ENCODE measurements at regions not wholly inside any gene's neighbourhood (a gene's known extent, or its start where the extent isn't known, plus 50 kb on each side); places are given as distances from the start of the nearest gene placed in this dataset.

DNA sequence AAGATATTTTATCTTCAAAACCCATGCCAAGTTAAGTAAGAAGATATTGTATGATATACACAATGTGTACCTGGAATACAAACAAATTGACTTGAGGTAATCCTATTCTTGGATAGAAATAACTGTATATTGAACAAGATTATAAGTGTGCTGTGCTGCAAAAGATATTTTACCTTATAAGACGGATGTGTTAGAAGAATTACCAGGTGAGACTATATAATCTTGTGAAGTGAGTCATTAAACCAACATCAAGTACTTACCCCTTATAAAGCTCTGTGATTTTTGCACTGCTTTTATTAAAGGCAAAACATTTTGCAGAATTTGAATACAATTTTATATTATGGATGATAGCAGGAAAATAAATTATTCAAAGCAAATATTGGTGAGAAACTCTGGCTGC is 570.0 kb downstream of the MMUT start:
- DNase-seq: no peak

DNA sequence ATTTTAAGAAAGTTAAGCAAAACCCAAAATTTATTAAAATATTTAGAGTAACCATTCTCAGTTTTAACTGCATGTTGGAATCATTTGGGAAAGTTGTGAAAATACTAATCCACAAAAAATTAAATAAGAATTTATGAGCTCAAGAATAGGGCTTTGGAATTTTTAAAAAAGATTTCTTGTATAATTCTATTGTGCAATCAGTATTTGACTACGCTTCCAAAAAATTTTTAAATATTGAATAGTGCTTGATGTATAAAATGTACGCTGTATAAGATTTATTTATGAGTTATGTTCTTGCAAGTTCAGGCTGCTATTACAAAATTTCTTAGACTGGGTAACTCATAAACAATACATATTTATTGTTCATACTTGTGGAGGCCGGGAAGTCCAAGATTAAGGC is 571.7 kb downstream of the MMUT start:
- no peak for DNase-seq

DNA sequence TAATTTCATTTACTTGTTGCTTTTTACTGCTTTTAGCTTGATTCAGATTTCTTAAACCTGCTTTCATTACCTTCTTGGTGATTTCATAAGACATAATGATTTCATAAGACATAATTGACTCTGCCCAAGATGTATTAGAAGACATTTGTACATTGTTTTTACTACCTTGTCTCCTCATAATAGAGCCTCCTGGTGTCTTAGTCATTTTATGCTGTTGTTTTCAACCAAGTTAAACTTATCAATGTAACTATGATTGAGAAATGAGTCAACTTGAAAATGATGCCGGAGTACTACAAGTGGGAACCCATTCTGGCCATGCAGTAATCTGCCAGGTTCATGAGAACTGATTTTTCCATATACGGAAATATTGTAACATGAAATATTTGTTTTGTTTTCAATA is 573.6 kb downstream of the MMUT start:
- DNase-seq: no peak

DNA sequence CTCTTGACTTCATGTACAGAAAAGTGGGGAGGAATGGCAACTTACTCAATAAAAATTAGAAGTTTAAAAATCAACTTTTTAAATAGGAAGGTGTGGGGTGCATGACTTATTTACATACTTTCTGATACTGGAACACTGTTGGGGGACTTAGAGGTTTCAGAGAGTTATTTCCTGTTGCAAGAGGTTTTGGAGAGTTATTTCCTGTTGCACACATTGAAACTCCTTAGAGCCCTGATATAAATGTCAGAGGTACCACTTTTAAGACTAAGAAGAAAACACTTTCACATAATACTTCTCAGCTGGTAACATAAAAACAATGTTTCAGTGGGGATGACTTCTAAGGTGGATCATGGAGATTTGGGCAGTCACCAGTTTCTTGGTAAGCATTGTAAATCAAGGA is 579.9 kb downstream of the MMUT start:
- no peak for DNase-seq

DNA sequence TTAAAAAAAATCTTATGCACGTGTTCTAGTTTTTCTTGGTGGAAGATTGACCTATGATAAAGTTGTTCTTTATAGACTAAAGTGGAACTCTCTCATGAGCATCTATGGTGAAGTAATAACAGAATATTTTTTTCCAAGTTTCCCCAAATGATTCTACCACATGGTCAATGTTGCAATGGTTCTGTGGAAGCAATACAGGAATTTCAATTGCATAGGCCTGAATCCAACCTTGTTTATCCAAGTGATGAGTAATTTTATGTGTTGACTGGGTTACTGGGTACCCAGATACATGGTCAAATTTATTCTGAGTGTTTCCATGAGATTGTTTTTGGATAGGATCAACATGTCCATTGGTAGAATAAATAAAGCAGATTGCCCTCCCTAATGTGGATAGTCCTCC is 581.5 kb downstream of the MMUT start:
- DNase-seq: no peak

DNA sequence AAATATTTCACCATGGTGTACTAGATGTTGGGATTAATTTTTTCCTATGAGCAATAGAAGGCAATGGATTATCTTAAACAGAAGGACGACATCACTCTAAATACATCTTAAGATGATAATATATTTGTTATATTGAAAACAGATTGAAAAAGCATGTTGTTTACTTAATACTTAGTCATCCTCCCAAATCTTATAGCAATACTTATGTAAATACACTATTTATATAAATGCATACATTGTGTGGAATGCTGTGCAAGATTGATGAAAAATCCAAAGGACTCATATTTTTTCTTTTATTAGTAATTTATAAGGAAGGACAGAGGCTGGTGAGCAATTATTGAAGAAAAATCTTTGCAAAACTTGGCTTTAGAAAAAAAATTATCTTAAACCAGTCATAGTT is 593.5 kb downstream of the MMUT start:
- no peak for DNase-seq

DNA sequence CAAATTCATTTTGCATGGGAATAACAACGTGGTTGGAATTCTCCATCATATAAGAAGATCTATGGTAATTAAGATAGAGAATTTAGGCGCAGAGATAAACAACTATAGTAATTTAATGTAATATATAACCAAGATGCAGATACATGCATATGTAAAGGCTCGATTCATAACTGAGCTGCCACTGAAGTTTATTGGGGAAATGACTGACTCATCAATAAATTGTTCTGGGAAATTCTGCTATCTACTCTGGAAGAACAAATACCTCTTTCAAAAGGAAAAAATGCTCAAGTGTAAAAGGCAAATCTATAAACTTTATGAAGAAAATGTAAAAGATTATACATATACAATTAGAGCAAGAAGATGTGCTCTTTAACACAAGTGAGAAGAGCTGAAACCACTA is 596.4 kb downstream of the MMUT start:
- DNase-seq: no peak

DNA sequence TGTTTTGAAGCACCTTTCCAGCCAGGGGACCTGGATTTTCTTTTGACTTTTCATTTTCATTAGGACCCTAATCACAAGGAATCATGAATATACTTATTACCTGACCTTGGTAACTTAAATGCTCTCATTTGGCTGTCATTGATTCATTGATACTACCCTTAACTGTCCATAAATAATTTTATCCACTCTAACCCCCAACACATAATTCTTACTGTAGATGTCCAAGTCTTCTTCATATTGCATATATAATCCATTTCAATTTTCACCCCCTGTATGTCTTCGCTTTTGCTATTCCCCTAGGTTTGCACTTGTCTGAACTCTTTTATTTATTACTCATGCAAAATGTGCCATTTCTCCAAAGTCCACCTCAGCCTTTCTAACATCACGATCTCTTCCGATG is 602.9 kb downstream of the MMUT start:
- no peak for DNase-seq

DNA sequence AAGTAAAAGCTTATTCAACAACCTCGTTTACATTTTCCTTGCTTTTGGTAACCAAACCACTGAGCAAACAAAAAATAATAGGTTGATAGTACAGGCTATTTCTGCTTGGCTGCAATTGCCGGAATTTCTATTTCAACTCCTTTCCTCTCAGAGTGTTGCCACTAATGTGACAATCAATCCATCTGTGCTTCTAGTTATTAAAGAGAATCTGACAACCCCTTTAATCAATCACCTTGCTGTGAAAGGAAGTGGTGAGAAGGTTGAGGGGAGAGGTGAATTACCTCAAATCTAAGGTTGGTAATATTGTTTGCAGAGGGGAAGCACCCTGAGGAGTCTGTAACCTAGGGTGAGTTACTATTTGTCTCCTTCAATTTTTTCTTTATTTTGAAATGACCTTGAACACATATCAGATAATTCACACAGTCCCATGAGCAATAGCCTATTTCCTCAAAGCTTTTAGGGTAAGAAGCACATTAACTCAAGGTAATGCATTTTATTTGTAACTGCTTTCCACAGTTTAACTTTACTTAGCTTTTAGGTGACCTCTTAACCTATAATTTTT is 603.4 kb downstream of the MMUT start:
- no peak for DNase-seq

DNA sequence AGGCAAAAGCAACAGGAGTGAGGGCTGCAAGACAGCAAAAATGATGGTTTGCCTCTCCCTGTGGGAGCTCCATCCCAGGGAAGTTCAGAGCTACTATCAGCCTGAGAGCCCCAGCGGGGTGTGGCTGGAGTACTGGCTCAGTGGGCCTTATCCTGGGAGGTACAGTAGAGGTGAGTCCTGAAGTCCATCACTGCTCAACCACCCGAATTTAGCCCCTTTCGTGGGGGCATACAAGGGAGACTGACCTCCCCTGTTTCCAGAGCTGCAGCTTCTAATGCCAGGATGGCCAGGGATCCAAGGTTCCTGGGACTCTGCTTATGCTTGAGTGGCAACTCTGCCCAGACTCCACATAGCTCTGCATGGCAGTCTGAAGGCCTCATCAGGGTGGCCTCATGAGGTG is 617.8 kb downstream of the MMUT start:
- DNase-seq: no peak

DNA sequence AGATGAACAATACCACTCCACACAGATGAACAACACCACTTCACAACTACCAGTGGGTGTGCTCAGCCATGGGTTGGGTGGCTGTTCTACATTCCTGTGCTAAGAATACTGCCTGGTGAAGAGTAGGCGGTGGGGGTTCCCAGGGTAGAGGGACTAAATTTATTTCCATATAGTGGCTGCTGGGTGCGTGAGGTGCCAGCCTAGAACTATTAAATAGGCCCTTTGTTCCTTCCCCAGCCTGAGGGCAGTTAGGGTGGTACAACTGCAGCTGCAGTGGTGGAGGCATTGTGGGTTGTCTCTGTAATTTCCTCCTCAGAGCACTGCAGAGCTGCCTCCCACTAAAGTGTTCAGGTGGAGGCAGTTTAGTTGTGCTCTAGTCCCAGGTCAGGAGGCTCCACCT is 618.4 kb downstream of the MMUT start:
- no peak for DNase-seq

DNA sequence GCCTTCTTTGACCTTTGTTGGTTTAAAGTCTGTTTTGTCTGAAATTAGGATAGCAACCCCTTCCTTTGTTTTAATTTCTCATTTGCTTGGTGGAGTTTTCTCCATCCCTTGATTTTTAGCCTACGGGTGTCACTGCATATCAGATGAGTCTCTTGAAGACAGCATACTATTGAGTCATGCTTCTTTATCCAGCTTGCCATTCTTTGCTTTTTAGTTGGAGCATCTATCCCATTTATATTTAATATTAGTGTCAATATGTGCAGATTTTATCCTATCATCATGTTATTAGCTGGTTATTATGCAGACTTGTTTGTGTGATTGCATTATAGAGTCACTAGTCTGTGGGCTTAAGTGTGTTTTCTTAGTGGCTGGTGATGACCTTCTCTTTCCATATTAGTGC is 622.2 kb downstream of the MMUT start:
- DNase-seq: no peak

DNA sequence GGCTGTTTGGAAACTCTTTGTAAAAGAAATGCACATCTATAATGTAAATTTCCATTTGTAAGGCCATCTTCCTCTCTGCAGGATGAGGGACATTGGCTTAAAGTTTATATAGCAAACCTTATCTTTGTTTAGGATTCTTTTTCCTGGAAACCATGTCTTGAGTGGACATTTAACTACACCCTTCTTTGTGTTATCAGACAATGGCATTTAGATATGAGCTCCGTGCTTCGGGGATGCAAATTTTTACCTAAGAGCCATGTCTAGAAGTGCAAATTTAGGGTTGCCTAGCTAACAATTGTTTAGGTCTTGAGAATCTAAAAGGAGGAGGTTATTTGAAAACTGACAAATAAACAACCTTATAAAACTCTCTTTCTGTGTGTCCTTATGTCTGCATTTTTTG is 623.8 kb downstream of the MMUT start:
- no peak for DNase-seq

DNA sequence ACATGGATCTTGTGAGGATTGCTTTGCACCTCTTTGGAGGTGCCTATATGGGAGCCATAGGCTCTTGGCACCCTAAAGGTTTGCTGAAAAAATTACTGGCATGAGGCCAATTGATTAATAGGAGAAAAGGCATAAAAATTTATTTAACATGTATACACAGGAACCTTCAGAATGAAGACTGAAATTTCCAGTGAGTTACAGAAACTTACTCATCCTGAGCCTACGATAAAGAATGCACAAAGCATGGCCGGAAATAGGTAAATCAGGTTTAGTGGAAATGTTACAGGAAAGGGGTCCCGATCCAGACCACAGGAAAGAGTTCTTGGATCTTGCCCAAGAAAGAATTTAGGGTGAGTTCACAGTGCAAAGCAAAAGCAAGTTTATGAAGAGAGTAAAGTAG is 625.3 kb downstream of the MMUT start:
- DNase-seq: no peak

DNA sequence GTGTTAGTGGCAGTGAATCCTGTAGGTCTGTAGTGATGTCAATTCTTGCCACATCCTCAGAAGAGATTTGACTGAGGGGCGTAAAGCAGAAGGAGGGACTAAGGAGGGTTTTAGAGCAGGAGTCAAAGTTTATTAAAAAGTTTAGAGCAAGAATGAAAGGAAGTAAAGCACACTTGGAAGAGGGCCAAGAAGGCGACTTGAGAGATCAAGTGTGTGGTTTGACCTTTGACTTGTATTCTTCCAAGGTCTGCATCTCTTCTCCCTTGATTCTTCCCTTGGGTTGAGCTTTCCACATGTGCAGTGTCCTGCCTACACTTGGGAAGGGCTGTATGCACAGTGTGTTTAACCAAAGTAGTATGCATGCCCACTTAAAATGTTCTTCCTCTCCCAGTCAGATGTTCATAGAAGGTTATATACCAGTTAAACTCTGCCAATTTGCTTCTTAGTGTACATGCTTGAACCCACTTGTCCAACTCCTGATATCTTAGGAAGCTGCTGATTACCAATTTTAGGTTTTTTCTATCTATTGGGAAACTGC is 627.6 kb downstream of the MMUT start:
- DNase-seq: no peak

DNA sequence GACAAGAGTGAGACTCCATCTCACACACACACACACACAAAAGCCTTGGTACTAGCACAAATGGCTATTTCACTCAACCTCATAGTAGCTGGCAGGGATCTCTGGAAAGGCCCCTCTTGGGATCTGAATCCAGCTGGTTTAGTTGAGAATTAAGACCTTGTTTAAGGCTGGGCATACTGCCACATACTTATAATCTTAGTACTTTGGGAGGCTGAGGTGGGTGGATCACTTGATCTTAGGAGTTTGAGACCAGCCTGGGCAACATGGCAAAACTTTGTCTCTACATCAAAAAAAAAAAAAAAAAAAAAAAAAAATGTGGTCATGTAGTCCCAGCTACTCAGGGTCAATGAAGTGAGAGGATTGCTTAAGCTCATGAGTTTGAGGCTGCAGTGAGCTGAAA is 628.3 kb downstream of the MMUT start:
- no peak for DNase-seq

DNA sequence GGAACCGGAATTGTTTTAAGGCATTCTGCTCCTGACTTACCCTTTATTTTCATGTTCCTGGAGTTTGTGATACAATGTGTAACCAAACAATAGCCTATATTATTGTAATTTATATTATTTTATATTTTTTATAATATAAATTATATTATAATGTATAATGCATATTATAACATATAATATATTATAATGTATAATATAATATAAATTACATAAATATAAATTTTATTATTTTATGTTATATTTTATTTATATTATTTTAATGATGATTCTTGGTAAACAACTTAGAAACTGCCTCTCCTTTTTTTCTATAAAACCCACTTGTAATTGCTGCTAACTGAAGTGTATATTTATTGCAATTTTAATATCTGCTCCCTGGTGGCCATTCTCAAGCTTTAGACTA is 629.1 kb downstream of the MMUT start:
- no peak for DNase-seq

DNA sequence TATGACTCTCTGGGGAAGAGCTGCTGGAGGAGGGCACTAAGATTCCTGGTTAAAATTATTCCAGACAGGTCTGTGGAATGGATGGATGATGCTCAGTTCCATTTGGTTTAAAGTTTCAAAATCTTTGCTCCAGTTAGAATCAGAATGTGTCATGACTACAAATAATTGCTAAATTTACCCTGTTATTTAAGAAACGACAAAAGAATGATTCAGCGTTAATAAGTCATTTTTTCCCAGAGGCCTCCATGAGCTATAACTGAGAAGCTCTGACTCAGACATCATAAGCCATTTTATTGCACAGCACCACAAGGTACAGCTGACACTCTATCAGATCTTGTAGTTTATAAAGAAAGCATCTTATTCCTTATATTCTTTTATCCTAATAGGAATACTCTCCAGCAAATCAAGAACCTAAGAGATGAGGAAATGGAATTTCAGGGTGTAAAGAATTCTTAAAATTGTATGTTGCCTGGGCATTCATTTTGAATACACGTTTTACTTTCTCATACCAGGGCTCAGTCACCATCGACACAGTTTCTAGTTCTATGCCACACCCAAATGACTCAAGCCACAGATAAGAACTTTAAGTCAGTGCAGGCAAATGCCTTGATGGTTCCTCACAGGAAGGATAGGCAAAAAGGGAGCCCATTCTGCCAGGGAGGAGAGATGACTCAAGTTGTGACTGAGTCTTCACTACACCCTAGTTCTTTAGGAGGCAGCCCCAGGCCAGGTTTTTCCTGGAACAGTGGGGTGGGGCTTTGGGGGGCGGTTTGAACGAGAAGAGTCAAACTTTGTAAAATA is 636.0 kb downstream of the MMUT start:
- DNase-seq: no peak

DNA sequence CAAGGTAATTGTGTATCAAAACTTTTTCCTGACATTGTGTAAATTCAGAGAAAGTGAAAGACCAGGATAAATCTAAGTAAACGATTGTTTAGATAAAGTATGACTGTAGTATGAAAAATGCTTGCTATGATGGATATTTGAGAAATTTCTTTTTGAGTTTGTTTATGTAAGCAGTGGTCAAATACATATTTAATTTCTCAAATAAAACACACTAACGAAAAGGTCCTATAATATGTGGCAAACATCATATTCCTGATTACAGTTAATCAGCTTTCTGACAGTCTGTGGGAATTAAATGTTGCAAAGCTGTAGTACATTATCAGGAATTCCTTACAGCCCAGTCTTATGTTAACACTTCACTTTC is 636.9 kb downstream of the MMUT start:
- no peak for DNase-seq

DNA sequence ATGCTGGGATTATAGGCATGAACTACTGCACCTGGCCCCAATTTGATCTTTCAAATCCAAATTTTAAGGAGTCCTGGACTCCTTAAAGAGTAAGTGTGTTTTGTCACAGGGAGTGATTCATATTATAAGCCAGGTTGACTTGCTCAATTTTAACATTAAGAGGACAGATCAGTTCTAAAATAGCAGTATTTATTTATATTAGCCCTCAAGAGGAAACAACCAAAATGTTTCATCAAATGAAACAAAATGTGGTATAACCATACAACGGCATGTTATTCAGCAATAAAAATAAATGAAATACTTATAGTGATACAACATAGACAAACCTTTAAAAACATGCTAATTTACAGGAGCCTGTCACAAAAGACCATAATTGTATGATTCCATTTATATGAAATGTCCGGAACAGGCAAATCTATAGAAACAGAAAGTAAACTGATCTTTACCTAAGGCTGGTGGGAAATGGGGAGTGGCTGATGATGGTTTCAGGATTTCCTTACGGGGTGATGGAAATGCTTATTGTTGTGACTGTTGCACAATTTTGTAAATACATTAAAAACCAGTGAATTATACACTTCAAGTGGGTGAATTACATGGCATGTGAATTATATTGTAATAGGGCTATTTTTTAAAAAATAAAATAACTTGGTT is 637.4 kb downstream of the MMUT start:
- no peak for DNase-seq

DNA sequence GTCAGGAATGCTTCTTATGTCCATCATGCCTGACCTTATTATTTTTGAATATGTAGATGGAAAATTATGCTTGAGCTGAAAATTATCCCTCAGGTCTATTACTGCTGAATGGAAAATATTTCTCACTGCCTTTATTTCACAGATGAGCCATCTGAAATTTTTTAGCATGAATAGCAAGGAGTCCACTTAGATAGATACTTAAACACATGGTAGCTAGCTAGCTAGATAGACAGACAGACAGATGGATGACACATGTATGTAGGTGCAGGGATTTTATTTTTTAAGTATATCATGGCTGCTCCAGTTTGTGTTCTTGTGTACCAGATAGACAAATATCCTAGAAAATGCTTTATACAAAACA is 645.0 kb downstream of the MMUT start:
- no peak for DNase-seq

DNA sequence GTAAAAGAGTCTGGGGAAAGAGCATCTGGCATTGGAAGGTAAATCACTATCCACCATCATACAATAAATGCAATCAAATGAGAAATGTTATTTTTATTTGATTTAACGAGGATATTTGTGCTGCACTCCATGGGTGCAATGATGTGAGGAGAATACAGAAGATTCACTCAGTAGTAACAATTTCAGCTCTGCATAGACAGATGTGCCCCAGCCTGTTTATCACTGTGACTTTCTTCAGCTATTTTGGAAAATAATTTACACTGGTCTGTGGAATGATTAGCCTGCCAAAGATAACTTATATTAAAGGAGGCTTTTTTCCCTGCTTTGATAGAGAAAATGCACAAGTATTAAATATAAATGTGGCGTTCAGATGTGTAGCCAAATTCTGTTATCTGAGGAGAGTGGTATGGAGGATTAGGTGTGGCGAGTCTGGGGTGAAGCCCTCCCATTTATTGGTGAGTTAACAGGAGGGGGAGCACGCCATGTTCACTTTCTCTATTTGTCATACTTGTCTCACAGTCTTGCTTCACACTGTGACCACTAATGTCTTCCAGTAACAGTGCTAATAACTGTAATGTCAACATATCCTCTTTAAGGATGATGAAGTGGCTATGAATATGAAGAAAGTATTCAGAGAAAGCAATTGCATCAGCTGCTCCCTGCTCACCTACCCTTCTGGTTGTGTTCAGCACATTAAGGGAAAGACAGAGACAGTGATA is 645.6 kb downstream of the MMUT start:
- DNase-seq: no peak

DNA sequence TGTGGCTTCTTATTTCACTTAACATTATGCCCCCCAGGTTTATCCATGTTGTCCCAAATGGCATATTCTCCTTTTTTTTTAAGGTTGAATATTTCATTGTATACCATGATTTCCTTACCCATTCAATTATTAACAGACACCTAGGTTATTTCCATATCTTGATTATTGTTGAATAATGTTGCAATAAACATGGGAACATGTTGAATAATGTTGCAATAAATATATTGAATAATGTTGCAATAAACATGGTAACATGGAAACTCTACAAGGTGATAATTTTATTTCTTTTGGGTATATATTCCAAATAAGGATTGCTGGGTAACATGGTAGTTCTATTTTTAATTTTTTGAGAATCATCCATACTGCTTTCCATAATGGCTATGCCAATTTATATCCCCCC is 648.1 kb downstream of the MMUT start:
- DNase-seq: no peak

DNA sequence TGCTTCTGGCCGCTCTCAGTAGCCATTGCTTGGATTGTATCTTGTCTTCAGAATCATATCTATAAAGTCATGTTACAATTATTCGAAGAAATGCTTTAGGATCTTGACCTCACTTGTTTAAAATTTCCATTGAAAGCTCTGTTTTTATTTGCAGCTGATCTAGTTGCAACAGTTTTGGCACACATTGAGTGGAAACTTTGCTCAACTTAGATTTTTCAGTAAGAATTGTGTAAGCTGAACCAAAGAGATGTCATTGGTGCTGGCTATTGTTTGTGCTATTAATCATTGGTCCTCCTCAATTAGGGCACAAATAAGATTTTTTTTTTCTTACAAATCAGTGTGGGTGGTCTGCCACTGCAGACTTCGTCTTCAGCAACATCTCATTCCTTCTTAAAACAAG is 649.2 kb downstream of the MMUT start:
- DNase-seq: no peak
